Lower leg skin (tissue), 3 donors: ENCODE measurements at regions not wholly inside any gene's neighbourhood (a gene's known extent, or its start where the extent isn't known, plus 50 kb on each side); places are given as distances from the start of the nearest gene placed in this dataset.

ENCODE experiments used
- POLR2A ChIP-seq, 2 donors: fragments of 450-650 bp; IDR thresholded peaks; one replicate each; pipeline ENCODE4 v1.6.1; 2016 to 2017; ENCODE audit warnings: antibody characterized with exemption in 2 of 2, mild to moderate bottlenecking in 1 of 2, moderate library complexity in 1 of 2
- TF ChIP-seq, protein P1 (sequence below), 3 donors: fragments of 450-650 bp; IDR thresholded peaks; one replicate each; pipeline ENCODE4 v1.5.1; 2016; ENCODE audit warnings: antibody characterized with exemption in 3 of 3, mild to moderate bottlenecking in 3 of 3, moderate library complexity in 2 of 3

DNA sequence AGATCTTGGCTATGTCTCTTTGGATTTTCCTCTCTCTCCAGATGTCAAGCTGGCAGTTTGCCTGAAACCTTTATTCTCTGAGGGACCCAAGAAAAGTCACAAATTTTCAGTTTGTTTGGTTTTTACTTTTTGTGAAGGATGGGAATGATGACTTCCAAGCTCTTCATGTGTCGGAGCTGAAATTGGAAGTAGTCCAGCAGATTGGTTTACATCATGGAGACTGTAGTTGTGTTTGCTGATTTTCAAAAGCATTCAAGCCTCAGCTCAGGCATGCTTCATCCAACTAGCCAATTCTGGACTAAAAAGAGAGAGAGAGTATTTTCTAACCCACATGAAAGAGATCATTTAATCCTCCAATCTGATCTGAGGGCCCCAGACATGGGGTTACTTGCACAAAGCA, 326.2 kb upstream of the AUTS2 start:
- TF ChIP-seq, protein P1, sequence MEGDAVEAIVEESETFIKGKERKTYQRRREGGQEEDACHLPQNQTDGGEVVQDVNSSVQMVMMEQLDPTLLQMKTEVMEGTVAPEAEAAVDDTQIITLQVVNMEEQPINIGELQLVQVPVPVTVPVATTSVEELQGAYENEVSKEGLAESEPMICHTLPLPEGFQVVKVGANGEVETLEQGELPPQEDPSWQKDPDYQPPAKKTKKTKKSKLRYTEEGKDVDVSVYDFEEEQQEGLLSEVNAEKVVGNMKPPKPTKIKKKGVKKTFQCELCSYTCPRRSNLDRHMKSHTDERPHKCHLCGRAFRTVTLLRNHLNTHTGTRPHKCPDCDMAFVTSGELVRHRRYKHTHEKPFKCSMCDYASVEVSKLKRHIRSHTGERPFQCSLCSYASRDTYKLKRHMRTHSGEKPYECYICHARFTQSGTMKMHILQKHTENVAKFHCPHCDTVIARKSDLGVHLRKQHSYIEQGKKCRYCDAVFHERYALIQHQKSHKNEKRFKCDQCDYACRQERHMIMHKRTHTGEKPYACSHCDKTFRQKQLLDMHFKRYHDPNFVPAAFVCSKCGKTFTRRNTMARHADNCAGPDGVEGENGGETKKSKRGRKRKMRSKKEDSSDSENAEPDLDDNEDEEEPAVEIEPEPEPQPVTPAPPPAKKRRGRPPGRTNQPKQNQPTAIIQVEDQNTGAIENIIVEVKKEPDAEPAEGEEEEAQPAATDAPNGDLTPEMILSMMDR (IDR thresholded peaks at IDR 0.05): no peak
- TF ChIP-seq POLR2A (IDR thresholded peaks at IDR 0.05): no peak
